ENCODE measurements at regions not wholly inside any gene's neighbourhood (a gene's known extent, or its start where the extent isn't known, plus 50 kb on each side); places are given as distances from the start of the nearest gene placed in this dataset.
A peak's percentile ranks its signal among the peaks of the same experiment; 100 is the strongest.

DNA sequence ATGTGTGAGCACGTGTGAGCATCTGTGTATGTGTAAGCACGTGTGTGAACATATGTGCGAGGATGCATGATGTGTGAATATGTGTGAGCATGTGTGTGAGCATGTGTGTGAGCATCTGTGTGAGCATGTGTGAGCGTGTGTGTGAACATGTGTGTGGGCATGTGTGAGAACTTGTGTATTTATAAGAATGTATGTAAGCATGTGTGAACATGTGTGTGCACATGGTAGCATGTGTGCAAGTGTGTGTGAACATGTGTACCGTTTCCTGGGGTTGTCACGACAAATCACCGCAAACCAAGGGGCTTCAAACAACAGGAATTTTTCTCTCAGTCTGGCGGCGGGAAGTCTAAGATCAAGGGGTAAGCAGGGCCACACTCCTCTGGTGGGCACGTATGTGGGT lies 238.3 kb downstream of the CTTN start:
- no peaks in the 10 kb centered on the region for H3K9me3 Mint-ChIP-seq
- H3K4me2 ChIP-seq = no peak overlapping the region
- H3K4me3 Mint-ChIP-seq = no peak overlapping the region
- no peaks in the 10 kb centered on the region for H3K27me3 ChIP-seq
- DNase-seq (ENCODE audit: low spot score) = no peak
- TF ChIP-seq EZH2 (IDR thresholded peaks at IDR 0.05) (no peak), EZH2phosphoT487 (IDR thresholded peaks at IDR 0.05) (no peak)
- TF ChIP-seq, protein P1, sequence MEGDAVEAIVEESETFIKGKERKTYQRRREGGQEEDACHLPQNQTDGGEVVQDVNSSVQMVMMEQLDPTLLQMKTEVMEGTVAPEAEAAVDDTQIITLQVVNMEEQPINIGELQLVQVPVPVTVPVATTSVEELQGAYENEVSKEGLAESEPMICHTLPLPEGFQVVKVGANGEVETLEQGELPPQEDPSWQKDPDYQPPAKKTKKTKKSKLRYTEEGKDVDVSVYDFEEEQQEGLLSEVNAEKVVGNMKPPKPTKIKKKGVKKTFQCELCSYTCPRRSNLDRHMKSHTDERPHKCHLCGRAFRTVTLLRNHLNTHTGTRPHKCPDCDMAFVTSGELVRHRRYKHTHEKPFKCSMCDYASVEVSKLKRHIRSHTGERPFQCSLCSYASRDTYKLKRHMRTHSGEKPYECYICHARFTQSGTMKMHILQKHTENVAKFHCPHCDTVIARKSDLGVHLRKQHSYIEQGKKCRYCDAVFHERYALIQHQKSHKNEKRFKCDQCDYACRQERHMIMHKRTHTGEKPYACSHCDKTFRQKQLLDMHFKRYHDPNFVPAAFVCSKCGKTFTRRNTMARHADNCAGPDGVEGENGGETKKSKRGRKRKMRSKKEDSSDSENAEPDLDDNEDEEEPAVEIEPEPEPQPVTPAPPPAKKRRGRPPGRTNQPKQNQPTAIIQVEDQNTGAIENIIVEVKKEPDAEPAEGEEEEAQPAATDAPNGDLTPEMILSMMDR (IDR thresholded peaks at IDR 0.05) = no peak
- peaks cover 3% of the 10 kb centered on the region for H3K27me3 Mint-ChIP-seq (ENCODE audit: insufficient read depth, low read depth)
- no peaks in the 10 kb centered on the region for H3K79me2 ChIP-seq (ENCODE audit: low read depth)
- H3K27ac ChIP-seq = no peak overlapping the region
- H3K36me3 Mint-ChIP-seq = no peaks in the 10 kb centered on the region
- no peak overlapping the region for H3K9ac ChIP-seq
- H4K20me1 ChIP-seq (ENCODE audit: low read depth) = peaks cover 19% of the 10 kb centered on the region
- H3K27ac Mint-ChIP-seq = no peak overlapping the region
- peaks cover 39% of the 10 kb centered on the region for H3F3A ChIP-seq (ENCODE audit: low read depth)
- peaks cover 40% of the 10 kb centered on the region for H3K4me1 Mint-ChIP-seq
- no peaks in the 10 kb centered on the region for H3K9me3 ChIP-seq (ENCODE audit: low read depth)
- H3K4me1 ChIP-seq = peaks cover 25% of the 10 kb centered on the region
- no peaks in the 10 kb centered on the region for H3K36me3 ChIP-seq
- H2AFZ ChIP-seq (replicated peaks) = no peak overlapping the region
- no peak overlapping the region for H3K4me3 ChIP-seq

DNA sequence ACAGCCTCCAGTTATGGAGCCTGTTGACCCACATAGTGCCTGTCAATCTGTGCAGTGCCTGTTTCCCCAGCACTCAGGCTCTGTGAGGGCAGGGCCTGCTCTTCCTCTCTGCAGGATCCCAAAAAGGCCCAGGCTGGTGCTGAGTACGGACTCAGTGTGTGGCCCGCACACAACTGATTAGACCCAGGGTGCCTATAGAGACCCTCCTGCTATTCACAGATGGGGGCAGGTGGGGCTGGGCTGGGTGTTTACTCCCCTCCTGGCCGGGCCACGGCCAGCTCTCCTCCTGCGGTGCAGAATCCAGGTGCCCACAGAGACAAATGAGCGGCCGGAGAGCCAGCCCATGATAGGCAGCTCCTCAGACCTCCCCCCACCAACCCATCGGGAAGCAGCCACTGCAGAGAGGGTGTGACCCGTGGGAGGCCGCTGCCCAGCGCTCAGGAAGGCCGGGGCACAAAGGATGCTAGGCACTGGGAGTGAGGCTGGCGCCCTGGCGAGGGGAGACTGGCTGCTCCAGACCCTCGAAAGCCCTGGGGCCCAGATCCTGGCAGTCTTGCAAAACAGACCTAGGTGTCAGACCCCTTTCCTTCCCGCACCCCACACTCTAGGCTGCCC lies 239.0 kb downstream of the CTTN start:
- peaks cover 3% of the 10 kb centered on the region for H3K27me3 Mint-ChIP-seq (ENCODE audit: insufficient read depth, low read depth)
- no peak overlapping the region for H3K27ac ChIP-seq

DNA sequence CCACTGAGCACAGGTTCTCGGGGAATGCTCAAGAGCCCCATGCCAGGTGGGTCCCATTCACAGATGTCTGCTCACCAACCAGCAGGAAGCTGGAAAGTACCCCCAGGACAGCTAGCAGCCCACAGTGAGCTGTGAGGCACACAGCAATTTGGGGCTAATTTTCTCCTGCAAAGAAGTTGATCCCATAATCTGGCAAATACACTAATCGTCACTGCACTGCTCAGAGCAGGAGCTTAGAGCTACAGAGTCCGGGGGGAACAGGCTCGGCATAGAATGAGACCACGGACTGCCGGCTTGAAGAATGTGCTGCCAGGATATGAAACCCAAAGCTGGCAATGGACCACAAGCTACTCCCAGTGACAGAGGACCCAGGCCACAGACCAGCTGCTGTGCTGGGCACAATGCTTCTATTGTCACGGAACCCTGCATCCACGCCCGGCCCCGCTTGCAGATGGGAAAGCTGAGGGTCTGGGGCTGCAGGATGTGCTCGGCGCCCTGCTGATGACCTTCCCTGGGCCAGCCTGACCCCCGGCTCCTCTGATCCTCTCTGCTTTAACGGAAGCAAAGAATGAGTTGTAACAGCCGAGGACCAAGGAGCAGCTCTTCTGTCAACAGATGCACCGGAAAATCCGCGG lies 239.7 kb downstream of the CTTN start:
- Histone ChIP-seq H2AFZ (replicated peaks) (no peak overlapping the region), H3K4me1 (peaks cover 34% of the 10 kb centered on the region), H3K4me3 (no peak overlapping the region), H3K79me2 (ENCODE audit: low read depth) (no peaks in the 10 kb centered on the region), H3K27me3 (no peaks in the 10 kb centered on the region), H3K4me2 (peak overlapping the region; percentile 14), H3K36me3 (no peaks in the 10 kb centered on the region), H3K9me3 (ENCODE audit: low read depth) (no peaks in the 10 kb centered on the region), H3K9ac (no peak overlapping the region), H4K20me1 (ENCODE audit: low read depth) (peaks cover 22% of the 10 kb centered on the region), H3F3A (ENCODE audit: low read depth) (peaks cover 46% of the 10 kb centered on the region), H3K27ac (no peak overlapping the region)
- Mint-ChIP-seq H3K27ac (peak overlapping the region; percentile 53), H3K27me3 (ENCODE audit: insufficient read depth, low read depth) (peaks cover 3% of the 10 kb centered on the region), H3K4me1 (peaks cover 40% of the 10 kb centered on the region), H3K36me3 (no peaks in the 10 kb centered on the region), H3K9me3 (no peaks in the 10 kb centered on the region), H3K4me3 (no peak overlapping the region)
- peak; percentile 59 for DNase-seq (ENCODE audit: low spot score)
- TF ChIP-seq EZH2phosphoT487 (IDR thresholded peaks at IDR 0.05) (no peak), EZH2 (IDR thresholded peaks at IDR 0.05) (no peak)
- TF ChIP-seq, protein P1 (IDR thresholded peaks at IDR 0.05) = no peak

More for the DNA sequence above, 239.0 kb downstream of the CTTN start:
- Histone ChIP-seq H4K20me1 (ENCODE audit: low read depth) (peaks cover 22% of the 10 kb centered on the region), H3K4me3 (no peak overlapping the region), H3K9ac (no peak overlapping the region), H2AFZ (replicated peaks) (no peak overlapping the region), H3K9me3 (ENCODE audit: low read depth) (no peaks in the 10 kb centered on the region), H3K36me3 (no peaks in the 10 kb centered on the region), H3K27me3 (no peaks in the 10 kb centered on the region), H3F3A (ENCODE audit: low read depth) (peaks cover 46% of the 10 kb centered on the region), H3K4me1 (peaks cover 31% of the 10 kb centered on the region), H3K4me2 (peak overlapping the region; percentile 14), H3K79me2 (ENCODE audit: low read depth) (no peaks in the 10 kb centered on the region)
- Mint-ChIP-seq H3K4me1 (peaks cover 42% of the 10 kb centered on the region), H3K27ac (no peak overlapping the region), H3K9me3 (no peaks in the 10 kb centered on the region), H3K4me3 (no peak overlapping the region), H3K36me3 (no peaks in the 10 kb centered on the region)
- DNase-seq (ENCODE audit: low spot score) = peak; percentile 25
- no peak for TF ChIP-seq EZH2 (IDR thresholded peaks at IDR 0.05)
- no peak for TF ChIP-seq EZH2phosphoT487 (IDR thresholded peaks at IDR 0.05)
- TF ChIP-seq, protein P1 (IDR thresholded peaks at IDR 0.05) = no peak

Measured in neural progenitor cell (in vitro differentiated cells).